ENCODE measurements at regions not wholly inside any gene's neighbourhood (a gene's known extent, or its start where the extent isn't known, plus 50 kb on each side); places are given as distances from the start of the nearest gene placed in this dataset.

GRCh38 chr6:104633125-104633524 lies 226.6 kb downstream of the HACE1 start:
- TF ChIP-seq POLR2A (IDR thresholded peaks at IDR 0.05) = no peak
- TF ChIP-seq CTCF (IDR thresholded peaks at IDR 0.05) = no peak
- no peak for TF ChIP-seq EP300 (IDR thresholded peaks at IDR 0.05)
